HepG2 (cell line): ENCODE measurements at regions not wholly inside any gene's neighbourhood (a gene's known extent, or its start where the extent isn't known, plus 50 kb on each side); places are given as distances from the start of the nearest gene placed in this dataset.

Source experiments
- ATAC-seq: fragments of 200-7000 bp; cut with Tn5 transposase; 3 replicates; pipeline ENCODE4 v1.9.1; 2020; ENCODE audit warnings: mild to moderate bottlenecking, moderate library complexity
- BruUV-seq: library from RNA; stranded (reverse); fragments of 400-500 nt; replicated peaks from 2 replicates; lab custom pipeline; 2021; lab: Mats Ljungman, UMichigan
- CTCF ChIA-PET: fragments of 300-600 bp; formaldehyde crosslinking; extraction: SDS; loops from one replicate; lab custom pipeline; 2021; ENCODE audit warnings: low total read pairs, inconsistent platforms, low intra/inter-chr PET ratio; lab: Yijun Ruan, JAX
- POLR2A ChIA-PET: fragments of 350-600 bp; sonication (Branson Sonifier 250); formaldehyde crosslinking; loops from one replicate; lab custom pipeline; 2020; ENCODE audit warnings: antibody characterized with exemption, inconsistent platforms; lab: Yijun Ruan, JAX
- DNase-seq: peaks from one replicate; pipeline ENCODE4 v3.0.0-alpha.2; 2015; ENCODE audit warnings: low spot score
- FAIRE-seq: peaks from 3 replicates; lab custom pipeline; 2011; peaks lifted over from hg19 to GRCh38; lab: Jason Lieb, UNC
- H2AFZ ChIP-seq: one replicate; pipeline ENCODE4 v1.6.1; 2011; ENCODE audit warnings: low read length, inconsistent platforms
- H3K27ac ChIP-seq: fragments of 300-600 bp; 3 replicates; pipeline ENCODE4 v1.8.0; 2011; ENCODE audit warnings: mixed run types, mild to moderate bottlenecking, mixed read lengths, low read length, inconsistent platforms; ENCODE audit not compliant: insufficient read depth; ENCODE audit errors: extremely low read length
- H3K27me3 ChIP-seq, 2 experiments: fragments of 200-600 bp in 1 of 2; 2 replicates in 1 of 2; 3 replicates in 1 of 2; pipeline versions ENCODE4 v1.6.0 to v1.8.0; 2011; ENCODE audit warnings: low read length in 2 of 2, mild to moderate bottlenecking in 2 of 2, moderate library complexity in 2 of 2, inconsistent platforms in 1 of 2; ENCODE audit not compliant: insufficient read depth in 2 of 2, control insufficient read depth in 1 of 2
- H3K36me3 ChIP-seq, 2 experiments: fragments of 200-600 bp in 1 of 2; replicated peaks in 1 of 2; 2 replicates in 1 of 2; 3 replicates in 1 of 2; pipeline versions ENCODE4 v1.5.1 to v1.8.0; 2011; ENCODE audit warnings: low read length in 2 of 2, inconsistent platforms in 1 of 2; ENCODE audit not compliant: insufficient read depth in 2 of 2, control insufficient read depth in 1 of 2
- H3K4me1 ChIP-seq: 2 replicates; pipeline ENCODE4 v1.5.1; 2012; ENCODE audit warnings: low read length, inconsistent platforms; ENCODE audit not compliant: insufficient read depth
- H3K4me2 ChIP-seq: 2 replicates; pipeline ENCODE4 v1.6.0; 2011; ENCODE audit warnings: low read depth, low read length, inconsistent platforms
- H3K4me3 ChIP-seq, 3 experiments: fragments of 200-600 bp in 1 of 3; sonication (generic), shearing (Covaris generic) in 1 of 3; replicated peaks in 1 of 3; 2 replicates each; pipeline ENCODE4 v1.5.1; 2011 to 2016; ENCODE audit warnings: low read length in 3 of 3, inconsistent platforms in 2 of 3, low read depth in 2 of 3, mild to moderate bottlenecking in 2 of 3, control low read depth in 1 of 3, mixed read lengths in 1 of 3; ENCODE audit not compliant: insufficient read depth in 1 of 3
- H3K79me2 ChIP-seq: one replicate; pipeline ENCODE4 v1.6.1; 2011; ENCODE audit warnings: low read length, inconsistent platforms; ENCODE audit not compliant: insufficient read depth
- H3K9ac ChIP-seq: 2 replicates; pipeline ENCODE4 v1.6.0; 2011; ENCODE audit warnings: mild to moderate bottlenecking, low read depth, low read length, inconsistent platforms; ENCODE audit not compliant: insufficient read depth
- H3K9me3 ChIP-seq: 2 replicates; pipeline ENCODE4 v1.5.1; 2012; ENCODE audit warnings: mild to moderate bottlenecking, low read length
- H4K20me1 ChIP-seq: 2 replicates; pipeline ENCODE4 v1.6.0; 2011; ENCODE audit warnings: inconsistent platforms, mild to moderate bottlenecking, low read length, moderate library complexity; ENCODE audit not compliant: insufficient read depth
- ATM ChIP-seq: fragments of 450-650 bp; IDR thresholded peaks from 2 replicates; pipeline ENCODE4 v1.7.1; 2017; ENCODE audit warnings: mild to moderate bottlenecking, borderline replicate concordance
- CEBPZ ChIP-seq: IDR thresholded peaks from 2 replicates; pipeline ENCODE4 v1.6.1; 2012; ENCODE audit warnings: low read length, improper control_type of control experiment
- GABPB1 ChIP-seq: IDR thresholded peaks from 2 replicates; pipeline ENCODE4 v1.6.1; 2016; ENCODE audit warnings: mild to moderate bottlenecking, missing genetic modification reagents, moderate library complexity, missing compliant biosample characterization
- MAF1 ChIP-seq: sonication (generic); formaldehyde crosslinking; IDR thresholded peaks from 2 replicates; pipeline ENCODE4 v1.5.0; 2020; ENCODE audit warnings: missing genetic modification reagents, borderline replicate concordance
- MAFF ChIP-seq: IDR thresholded peaks from 2 replicates; pipeline ENCODE4 v1.6.1; 2011; ENCODE audit warnings: low read depth, low read length, improper control_type of control experiment
- MAFK ChIP-seq, 2 experiments: IDR thresholded peaks in 1 of 2; conservative IDR thresholded peaks in 1 of 2; 2 replicates each; pipeline ENCODE4 v1.6.1; 2011; ENCODE audit warnings: improper control_type of control experiment in 2 of 2, low read length in 2 of 2
- NBN ChIP-seq: fragments of 450-650 bp; conservative IDR thresholded peaks from 2 replicates; pipeline ENCODE4 v1.6.1; 2017
- NFE2L2 ChIP-seq: fragments of 150-350 bp; IDR thresholded peaks from 2 replicates; pipeline ENCODE4 v1.6.1; 2014; ENCODE audit warnings: low read length
- POLR2AphosphoS5 ChIP-seq: IDR thresholded peaks from 2 replicates; pipeline ENCODE4 v1.6.1; 2012; ENCODE audit warnings: low read depth, low read length
- SUZ12 ChIP-seq: fragments of 150-350 bp; IDR thresholded peaks from 2 replicates; pipeline ENCODE4 v1.6.1; 2014; ENCODE audit warnings: low read depth, low read length
- YY1 ChIP-seq: IDR thresholded peaks from 2 replicates; pipeline ENCODE4 v1.6.1; 2011; ENCODE audit warnings: low read length, low read depth, moderate library complexity, mild to moderate bottlenecking; ENCODE audit not compliant: insufficient read depth, insufficient replicate concordance
- ZNF235 ChIP-seq: sonication (generic); formaldehyde crosslinking; IDR thresholded peaks from 2 replicates; pipeline ENCODE4 v1.8.1; 2023; ENCODE audit warnings: mild to moderate bottlenecking, missing genetic modification reagents, borderline replicate concordance
- ZNF496 ChIP-seq: sonication (generic); formaldehyde crosslinking; IDR thresholded peaks from 2 replicates; pipeline ENCODE4 v1.8.1; 2023; ENCODE audit warnings: mild to moderate bottlenecking, moderate library complexity, missing genetic modification reagents; ENCODE audit not compliant: insufficient replicate concordance
- ZNF629 ChIP-seq: sonication (generic); formaldehyde crosslinking; conservative IDR thresholded peaks from 2 replicates; pipeline ENCODE4 v1.5.0; 2020; ENCODE audit warnings: missing genetic modification reagents
- WGBS: methylation state at CpG from one replicate; pipeline ENCODE4 v1.1.6; 2017; ENCODE audit warnings: low lambda C conversion rate; 5-methylcytosine and 5-hydroxymethylcytosine counted together
- in situ Hi-C: cut with HindIII; loops from 2 replicates; pipeline ENCODE4 v1.10.0; 2017; ENCODE audit warnings: low pct_unique_long_range_greater_than_20kb; ENCODE audit not compliant: extremely low pct_ligation_motif_present
- intact Hi-C: fragments of 100-400 bp; cut with micrococcal nuclease; formaldehyde crosslinking; loops from one replicate; pipeline ENCODE4 v1.10.0; 2022; ENCODE audit not compliant: unreplicated experiment
- TF ChIP-seq, protein P1 (sequence below): sonication (generic); formaldehyde crosslinking; IDR thresholded peaks from 2 replicates; pipeline ENCODE4 v1.8.0; 2022; ENCODE audit warnings: missing genetic modification reagents, mild to moderate bottlenecking, moderate library complexity, borderline replicate concordance

GRCh38 chr18:42330296-42330695 lies 375.3 kb downstream of the PIK3C3 start:
- H3K36me3 ChIP-seq, result no peaks in the 10 kb centered on the region
- no peak overlapping the region for H3K4me2 ChIP-seq
- intact Hi-C loops, result no loop called here
- H3K9me3 ChIP-seq, result peaks cover 14% of the 10 kb centered on the region; the same call in 1 of the 2 replicates
- H3K79me2 ChIP-seq, result no peaks in the 10 kb centered on the region
- H3K9ac ChIP-seq, result no peak overlapping the region
- 64% methylated on average over 3 of the region's 3 CpGs for WGBS
- in situ Hi-C loops, result no loop called here
- ChIA-PET POLR2A (no interaction called here), CTCF (no interaction called here)
- DNase-seq (no peak), FAIRE-seq (no peak), ATAC-seq (no peak)
- no peaks in the 10 kb centered on the region for H3K27me3 ChIP-seq
- H3K4me1 ChIP-seq, result peaks cover 11% of the 10 kb centered on the region
- no peak overlapping the region for H3K4me3 ChIP-seq
- TF ChIP-seq, protein P1, sequence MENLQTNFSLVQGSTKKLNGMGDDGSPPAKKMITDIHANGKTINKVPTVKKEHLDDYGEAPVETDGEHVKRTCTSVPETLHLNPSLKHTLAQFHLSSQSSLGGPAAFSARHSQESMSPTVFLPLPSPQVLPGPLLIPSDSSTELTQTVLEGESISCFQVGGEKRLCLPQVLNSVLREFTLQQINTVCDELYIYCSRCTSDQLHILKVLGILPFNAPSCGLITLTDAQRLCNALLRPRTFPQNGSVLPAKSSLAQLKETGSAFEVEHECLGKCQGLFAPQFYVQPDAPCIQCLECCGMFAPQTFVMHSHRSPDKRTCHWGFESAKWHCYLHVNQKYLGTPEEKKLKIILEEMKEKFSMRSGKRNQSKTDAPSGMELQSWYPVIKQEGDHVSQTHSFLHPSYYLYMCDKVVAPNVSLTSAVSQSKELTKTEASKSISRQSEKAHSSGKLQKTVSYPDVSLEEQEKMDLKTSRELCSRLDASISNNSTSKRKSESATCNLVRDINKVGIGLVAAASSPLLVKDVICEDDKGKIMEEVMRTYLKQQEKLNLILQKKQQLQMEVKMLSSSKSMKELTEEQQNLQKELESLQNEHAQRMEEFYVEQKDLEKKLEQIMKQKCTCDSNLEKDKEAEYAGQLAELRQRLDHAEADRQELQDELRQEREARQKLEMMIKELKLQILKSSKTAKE (CRISPR knock-in tag), result no peak
- TF ChIP-seq NFE2L2, result no peak
- TF ChIP-seq NBN, result no peak
- no peak for TF ChIP-seq GABPB1
- TF ChIP-seq MAFK (conservative IDR thresholded peaks at IDR 0.05 in 1 of 2, IDR thresholded peaks at IDR 0.05 in 1 of 2; ENCODE audit: low read length in 2 of 2), result peak; percentile 34 to 47; a peak in 3 of 4 replicates
- TF ChIP-seq CEBPZ, result no peak
- peak; percentile 30; the same call in 1 of the 2 replicates for TF ChIP-seq ZNF629
- no peak for TF ChIP-seq ZNF235 (CRISPR knock-in tag)
- no peak for TF ChIP-seq ZNF496
- no peak for TF ChIP-seq ATM
- TF ChIP-seq SUZ12, result no peak
- TF ChIP-seq MAFF, result 0 out of 2 replicates have a peak, but pooled peaks have one; percentile 40
- TF ChIP-seq POLR2AphosphoS5, result no peak
- no peak for TF ChIP-seq YY1
- no peak for TF ChIP-seq MAF1 (CRISPR knock-in tag)
- no peaks in the 10 kb centered on the region for H4K20me1 ChIP-seq
- no peak overlapping the region for H2AFZ ChIP-seq
- BruUV-seq, result no TSS peak
- H3K27ac ChIP-seq, result no peak overlapping the region
